Stimulated activated CD4-positive, alpha-beta T cell treated with anti-CD3 and anti-CD28 coated beads, Interleukin-4, amount 100 ng/mL, for 24 hours (primary cell): ENCODE measurements at regions not wholly inside any gene's neighbourhood (a gene's known extent, or its start where the extent isn't known, plus 50 kb on each side); places are given as distances from the start of the nearest gene placed in this dataset.

Experiments
- DNase-seq: peaks from one replicate; pipeline ENCODE4 v3.0.0-alpha.2; 2020

DNA sequence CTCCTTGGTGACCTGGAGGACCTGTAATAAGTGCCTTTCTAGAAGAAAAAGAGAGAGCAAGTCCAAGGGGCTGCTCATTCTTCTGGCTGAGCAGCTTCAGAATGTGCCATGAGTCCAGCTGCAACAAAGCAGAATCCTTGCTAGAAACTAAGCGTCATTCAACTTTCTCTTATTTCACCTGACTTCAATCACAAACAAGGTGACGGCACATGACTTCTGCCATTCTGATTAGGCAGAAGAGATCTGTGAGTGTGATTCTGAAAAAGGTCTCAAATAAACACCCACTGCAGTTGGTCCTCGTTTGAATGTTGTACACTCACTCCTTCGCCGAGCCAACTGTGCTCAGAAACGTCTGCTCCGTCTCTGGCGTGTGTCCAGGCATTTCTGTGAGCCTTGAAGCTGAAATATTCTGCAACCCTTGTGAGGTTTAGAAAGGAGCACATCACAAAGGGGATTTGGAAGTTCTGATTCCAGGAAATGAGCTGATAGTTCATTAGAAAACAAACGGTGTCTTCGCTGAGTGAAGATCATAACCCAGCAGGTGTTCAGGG lies 623.8 kb upstream of the KIRREL3 start:
- DNase-seq, result no peak

DNA sequence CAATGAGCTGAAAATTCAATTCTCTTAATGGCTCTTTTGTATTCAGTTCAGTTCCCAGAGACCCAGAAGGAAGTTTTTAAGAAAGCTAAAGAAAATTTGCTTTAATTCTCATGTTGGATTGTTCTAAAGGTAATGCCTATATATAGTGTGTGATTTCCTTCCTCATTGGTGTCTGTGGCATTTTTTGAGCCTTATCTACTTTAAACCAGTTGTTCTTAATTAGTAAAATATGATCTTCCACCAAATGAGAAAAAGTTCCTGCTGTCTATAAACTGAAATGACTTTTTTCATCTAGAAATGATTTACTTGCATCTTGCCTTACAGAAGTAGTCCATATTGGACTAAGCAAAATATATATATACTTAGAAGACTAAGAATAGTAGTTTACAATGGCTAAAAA lies 622.1 kb upstream of the KIRREL3 start:
- DNase-seq, result no peak

DNA sequence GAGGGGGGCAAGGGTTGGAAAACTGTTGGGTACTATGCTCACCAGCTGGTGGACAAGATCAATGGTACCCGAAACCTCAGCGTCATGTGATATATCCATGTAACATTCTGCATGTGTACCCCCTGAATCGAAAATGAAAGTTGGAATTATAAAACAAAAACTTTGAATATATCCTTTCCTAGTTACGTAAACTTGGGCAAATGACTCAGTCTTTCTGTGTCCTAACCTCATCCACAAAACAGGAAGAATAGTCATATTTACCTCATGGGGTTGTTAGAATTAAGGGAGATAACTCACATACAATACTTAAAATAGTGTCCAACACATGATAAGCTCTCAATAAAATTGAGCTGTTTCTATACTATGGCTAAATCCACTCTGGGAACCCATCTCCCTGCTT lies 620.1 kb upstream of the KIRREL3 start:
- no peak for DNase-seq

- DNase-seq, result no peak
Measured at GRCh38 chr11:127619946-127620345, 619.4 kb upstream of the KIRREL3 start.

- DNase-seq, result no peak
Measured at GRCh38 chr11:127618721-127619120, 618.2 kb upstream of the KIRREL3 start.

DNA sequence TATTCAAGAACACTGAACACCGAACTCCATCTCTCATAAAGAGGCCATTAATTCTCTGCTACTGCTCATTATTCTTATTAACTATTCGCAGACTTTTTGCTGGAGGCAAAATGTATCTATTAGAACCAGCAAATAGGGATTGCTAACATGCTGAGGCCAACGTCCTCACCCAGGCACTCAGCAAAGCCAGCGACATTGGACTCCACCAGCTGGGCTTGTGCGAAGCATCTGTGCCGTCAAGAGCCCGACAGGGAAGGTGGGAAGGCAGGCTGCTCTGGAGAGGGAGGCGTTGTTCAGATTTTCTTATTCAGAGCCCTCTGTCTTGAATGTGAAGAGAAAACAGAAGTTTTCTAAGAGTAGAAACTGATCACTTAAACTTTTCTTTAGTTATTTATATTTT lies 615.6 kb upstream of the KIRREL3 start:
- no peak for DNase-seq

DNA sequence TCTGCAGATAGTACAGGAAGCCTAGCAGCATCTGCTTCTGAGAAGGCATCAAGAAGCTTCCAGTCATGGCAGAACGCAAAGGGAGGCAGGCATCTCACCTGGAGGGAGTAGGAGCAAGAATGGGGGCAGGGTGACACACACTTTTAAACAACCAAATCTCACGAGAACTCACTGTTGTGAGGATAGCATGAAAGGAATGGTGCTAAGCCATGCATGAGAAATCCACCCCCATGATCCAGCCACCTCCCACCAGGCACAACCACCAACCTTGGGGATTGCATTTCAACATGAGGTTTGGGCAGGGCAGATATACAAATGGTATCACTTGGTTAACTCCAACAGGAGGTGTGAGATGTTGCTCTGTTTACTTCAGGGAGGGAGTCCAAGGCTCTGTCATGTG lies 612.0 kb upstream of the KIRREL3 start:
- DNase-seq, result no peak

DNA sequence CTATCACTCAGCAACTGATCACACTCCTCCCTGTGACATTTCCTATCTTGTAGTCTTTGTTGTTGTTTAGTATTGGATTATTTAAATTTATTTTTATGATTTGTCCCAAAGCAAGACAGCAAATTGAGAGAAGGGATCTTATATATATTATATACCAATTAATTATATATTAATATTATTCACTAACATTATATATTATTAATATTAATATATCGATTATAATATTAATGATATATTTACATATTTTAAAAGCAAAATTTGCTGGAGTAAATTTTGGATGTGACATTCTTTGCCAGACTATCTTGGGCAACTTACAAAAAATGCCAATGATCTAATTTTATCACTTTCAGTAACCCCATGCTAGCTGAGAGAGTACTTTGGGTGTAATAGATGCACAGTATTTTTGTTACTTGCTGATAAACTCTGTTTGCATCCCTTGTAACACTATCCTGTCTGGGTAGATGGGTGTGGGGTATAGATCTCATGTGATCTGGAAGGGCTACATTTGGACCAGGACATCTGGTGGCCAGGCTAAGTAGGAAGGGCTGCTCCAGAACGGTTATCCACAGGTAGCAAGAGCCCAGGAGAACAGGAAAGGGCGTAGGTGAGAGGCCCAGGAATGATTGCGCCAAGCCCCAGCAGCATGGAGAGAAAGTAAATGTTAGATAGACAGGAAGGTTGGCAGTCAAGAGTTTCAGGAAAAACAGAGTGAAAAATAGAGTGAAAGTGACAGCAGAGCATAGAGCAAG lies 608.6 kb upstream of the KIRREL3 start:
- no peak for DNase-seq

- DNase-seq, result no peak
Measured at GRCh38 chr11:127607487-127608085, 607.0 kb upstream of the KIRREL3 start.

GRCh38 chr11:127601578-127601977 lies 601.0 kb upstream of the KIRREL3 start:
- no peak for DNase-seq

GRCh38 chr11:127600674-127601073 lies 600.1 kb upstream of the KIRREL3 start:
- DNase-seq, result no peak

DNA sequence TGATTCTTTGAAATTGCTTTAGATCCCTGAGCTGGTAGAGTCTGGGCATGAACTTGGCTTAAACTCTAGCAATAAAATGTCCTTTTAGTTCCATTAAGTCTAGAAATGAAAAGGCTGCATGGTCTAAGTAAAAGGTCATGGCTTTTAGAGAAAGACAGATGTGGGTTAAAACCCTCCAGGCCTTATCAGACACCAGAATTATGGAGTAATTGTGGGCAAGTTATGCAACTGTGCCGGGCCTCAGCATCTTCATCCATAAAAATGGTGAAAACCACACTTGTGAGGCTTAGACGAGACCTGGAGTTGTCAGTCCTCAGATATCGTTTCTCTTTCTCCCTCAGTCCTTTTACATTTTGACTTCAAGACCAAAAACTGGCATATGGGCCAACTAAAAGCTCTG lies 597.9 kb upstream of the KIRREL3 start:
- DNase-seq, result no peak

GRCh38 chr11:127596433-127596832 lies 595.9 kb upstream of the KIRREL3 start:
- no peak for DNase-seq

DNA sequence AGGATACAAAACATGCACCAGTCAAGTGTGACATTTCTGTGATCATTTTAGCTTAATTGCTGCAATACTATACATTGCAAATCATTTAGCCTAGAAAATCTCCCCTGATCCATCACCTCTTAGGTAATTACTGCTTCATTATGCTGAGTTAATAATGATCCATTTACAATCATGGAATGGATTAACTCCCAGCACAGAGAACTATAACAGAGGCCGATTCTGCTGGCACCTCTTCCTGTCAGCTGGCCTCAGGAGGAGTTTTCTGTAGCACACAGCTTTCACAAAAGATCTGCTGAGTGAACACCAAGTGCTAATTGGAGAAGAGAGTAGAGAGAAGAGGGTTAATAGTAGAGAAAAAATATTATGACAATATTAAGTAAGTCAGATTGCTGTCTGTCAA lies 591.8 kb upstream of the KIRREL3 start:
- no peak for DNase-seq

GRCh38 chr11:127590314-127590713 lies 589.7 kb upstream of the KIRREL3 start:
- DNase-seq, result no peak

DNA sequence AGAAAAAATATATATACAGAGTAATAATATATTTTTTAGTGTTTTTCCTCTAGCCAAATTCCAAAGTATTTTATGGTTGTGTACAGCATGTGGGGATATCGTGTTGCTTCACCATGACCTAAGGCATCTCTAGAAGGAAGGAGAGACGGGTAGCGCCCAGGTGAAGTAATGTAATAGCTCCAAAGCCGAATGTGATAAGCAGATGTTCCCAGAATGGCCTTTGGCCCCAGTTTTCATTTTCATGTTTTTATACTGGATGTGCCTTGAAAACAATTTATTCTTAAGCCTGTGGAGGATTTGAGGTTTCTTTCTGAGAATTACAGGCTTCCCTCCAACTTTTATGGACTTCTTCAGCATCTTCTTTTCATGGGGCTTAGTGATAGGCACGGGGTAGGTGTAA lies 587.9 kb upstream of the KIRREL3 start:
- no peak for DNase-seq

DNA sequence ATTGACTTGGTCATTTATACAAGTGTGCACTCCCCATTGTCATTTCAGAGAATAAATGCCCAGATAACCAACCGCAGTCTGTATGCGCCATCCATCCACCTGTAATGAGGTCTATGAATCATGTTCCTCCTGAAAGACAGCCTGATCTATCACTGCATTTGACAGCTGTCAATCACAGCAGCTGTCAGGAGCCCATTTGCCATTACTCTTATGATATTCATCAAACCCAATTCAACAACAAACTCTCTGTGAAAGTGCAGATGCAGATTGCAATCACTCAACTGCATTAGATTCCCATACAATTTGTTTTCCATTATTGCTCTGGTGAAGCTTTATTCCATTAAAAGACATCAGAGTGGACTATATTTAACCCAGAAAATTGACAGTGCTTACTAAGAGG lies 586.9 kb upstream of the KIRREL3 start:
- no peak for DNase-seq

GRCh38 chr11:127576210-127576609 lies 575.6 kb upstream of the KIRREL3 start:
- DNase-seq, result no peak

DNA sequence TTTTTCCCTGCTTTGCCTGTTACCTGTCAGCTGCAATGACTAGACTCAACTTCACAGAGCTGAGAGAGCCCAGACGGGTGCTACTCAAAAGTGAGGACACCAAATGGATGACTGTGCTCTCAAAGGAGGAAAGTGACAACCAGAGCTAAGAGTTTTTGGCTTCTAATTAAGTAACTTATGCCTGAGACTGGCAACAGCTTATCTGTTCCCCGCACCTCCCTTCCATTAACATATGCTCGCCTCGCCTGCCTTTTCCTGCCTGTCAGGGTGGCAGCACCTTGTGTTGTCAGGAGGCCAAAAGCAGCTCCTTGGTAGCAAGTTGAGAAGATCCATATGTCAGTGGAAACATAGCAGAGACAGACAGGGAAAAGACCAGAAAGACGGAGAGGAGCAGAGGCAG lies 573.9 kb upstream of the KIRREL3 start:
- DNase-seq, result no peak

DNA sequence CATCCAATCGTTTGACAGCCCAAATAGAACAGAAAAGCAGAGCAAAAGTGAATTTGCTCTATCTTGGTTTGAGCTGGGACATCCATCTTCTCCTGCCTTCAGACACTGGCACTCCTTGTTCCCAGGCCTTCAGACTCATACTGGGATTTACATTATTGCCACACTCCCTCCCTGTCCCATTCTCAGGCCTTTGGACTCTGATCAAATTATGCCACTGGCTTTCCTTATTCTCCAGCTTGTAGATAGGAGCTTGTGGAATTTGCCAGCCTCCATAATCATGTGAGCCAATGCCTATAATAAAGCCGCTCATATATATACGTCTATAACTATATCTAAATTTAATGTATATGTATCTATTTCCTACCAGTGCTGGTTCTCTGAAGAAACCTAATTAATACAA lies 568.3 kb upstream of the KIRREL3 start:
- DNase-seq, result no peak

GRCh38 chr11:127567237-127567932 lies 566.8 kb upstream of the KIRREL3 start:
- DNase-seq, result no peak

DNA sequence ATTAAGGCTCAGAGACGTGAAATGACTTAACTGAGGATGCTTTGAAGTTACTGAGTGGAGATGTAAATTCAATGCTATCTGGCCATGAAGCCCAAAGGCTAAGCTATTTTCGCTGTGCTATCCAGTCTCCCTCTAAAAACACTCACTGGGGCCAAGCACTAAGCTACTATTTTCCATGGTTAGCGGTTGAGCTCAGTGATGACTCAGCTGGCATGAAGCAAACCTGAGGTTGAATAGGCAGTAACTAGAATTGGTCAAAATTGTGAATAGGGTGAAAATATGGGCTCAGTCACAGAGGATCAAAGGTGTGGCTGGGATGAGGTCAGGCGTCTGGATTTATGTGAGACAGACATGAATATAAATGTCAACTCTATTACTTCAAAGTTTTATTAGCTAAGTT lies 564.2 kb upstream of the KIRREL3 start:
- DNase-seq, result no peak

DNA sequence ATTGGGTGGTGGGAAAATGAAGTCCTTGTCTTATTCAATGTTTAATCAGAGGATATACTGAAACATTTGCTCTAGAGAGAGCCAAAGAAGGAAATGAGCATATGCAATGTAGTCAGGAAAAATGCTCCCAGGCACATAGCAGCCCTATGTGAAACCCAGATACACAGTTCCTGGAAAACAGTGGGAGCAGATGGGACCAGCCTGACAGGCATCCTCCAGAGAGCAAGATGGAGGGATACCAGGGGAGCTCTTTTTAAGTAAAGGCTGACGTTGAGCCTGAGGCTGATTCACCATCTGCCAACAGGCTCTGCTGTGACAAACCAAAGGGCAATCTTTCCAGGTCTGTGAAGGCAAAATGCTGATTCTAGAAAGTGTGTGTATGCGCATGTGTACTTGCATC lies 559.4 kb upstream of the KIRREL3 start:
- no peak for DNase-seq

GRCh38 chr11:127552446-127552845 lies 551.9 kb upstream of the KIRREL3 start:
- no peak for DNase-seq
